HG02623 (cell line): ENCODE measurements at regions not wholly inside any gene's neighbourhood (a gene's known extent, or its start where the extent isn't known, plus 50 kb on each side); places are given as distances from the start of the nearest gene placed in this dataset.

Experiments used
- ATAC-seq: cut with Tn5 transposase; IDR thresholded peaks from one replicate; pipeline ENCODE4 v1.9.1; 2021; ENCODE audit warnings: moderate library complexity; ENCODE audit not compliant: unreplicated experiment

DNA sequence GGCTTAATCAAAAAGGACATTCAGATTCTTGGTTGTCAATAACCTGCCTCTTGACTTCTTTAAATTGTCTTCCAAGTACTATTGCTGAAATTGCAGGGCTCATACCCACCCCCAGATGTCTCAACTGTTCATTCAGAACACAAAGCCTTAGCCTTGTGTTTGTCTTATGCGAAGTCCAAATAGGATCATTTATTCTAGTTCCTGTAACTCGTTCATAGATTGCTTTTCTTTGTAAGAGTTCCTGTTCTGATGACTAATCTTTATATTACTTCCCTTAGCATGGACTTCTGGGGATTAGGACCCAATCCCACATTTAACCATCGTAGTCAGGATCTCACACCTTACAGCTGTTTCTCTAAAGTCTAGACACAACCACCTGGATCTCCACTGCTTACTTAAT, 226.0 kb downstream of the VEGFC start:
- ATAC-seq, result no peak

DNA sequence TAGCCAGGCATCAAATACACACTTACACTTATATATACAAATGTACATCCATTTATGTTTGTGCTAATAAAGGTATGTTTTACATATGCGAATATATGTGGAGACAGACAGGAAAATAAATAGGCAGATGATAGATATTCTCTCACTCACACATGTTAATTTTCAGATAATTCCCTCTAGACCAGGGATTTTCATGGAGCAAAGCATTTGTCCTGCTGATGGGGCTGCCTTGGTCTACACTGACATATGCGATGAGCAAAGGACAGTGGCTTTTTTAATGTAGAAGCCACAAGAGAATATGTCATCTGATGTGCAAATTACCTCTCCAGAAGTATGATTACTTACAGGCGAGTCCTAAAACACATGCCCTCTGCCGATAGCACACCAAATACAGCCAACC, 224.5 kb downstream of the VEGFC start:
- no peak for ATAC-seq

DNA sequence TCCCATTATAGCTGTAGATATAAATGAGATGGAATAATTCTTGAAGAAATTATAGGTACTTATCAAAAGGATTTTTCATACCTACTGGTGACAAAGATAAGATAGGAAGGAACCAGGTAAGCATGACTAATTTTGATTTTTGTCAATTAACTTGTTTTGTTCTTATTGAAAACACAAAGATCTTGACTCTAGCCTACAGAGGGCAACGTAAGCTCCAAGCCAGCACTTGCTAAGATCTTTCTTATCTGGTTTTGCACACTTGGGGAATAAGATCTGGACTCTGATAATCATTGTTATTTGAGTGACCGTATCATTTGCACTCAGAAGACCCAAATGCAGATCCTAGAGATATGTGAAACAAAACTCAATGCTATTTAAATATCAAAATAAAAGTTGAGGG, 223.4 kb downstream of the VEGFC start:
- ATAC-seq, result no peak

DNA sequence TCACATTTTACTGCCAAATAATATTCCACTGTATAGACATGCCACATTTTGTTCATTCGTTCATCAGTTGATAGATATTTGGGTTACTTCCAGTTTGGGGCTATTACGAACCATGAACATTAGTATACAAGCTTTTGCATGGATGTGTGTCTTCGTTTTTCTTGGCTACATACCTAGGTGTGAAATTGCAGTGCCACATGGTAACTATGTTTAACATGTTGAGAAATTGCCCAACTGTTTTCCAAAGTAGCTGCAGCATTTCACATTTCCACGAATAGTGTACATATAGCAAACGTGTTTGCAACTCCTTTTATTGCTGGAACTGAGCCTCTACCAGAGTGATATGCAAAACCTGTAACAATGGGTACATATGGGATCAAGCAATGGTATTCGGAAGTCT, 221.5 kb downstream of the VEGFC start:
- ATAC-seq, result no peak

DNA sequence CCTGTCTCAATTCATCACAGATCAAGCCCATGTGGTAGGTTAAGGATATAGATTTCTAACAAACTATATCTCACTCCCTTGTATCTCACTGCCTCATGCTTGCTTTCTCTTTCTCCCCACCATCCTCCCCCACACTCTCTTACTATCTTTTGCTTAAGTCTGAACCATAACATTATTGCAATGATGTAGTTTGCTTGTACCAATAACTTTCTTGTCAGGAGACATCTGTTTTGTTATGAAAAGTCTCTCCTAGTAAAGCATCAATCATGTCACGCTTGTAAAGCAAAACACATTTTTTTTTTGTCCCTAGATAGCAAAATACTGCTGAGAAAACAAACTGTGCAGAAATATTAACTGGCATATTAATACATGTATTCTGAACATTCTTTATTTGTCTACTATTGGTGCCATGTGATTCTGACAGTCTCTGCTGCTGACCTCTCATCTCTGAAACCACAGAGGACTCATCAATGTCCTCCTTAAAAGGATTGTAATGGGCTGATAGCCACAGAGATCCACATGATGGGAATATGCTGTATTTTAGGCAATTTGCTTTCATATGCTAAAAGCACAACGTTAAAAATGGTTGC, 217.5 kb downstream of the VEGFC start:
- no peak for ATAC-seq

DNA sequence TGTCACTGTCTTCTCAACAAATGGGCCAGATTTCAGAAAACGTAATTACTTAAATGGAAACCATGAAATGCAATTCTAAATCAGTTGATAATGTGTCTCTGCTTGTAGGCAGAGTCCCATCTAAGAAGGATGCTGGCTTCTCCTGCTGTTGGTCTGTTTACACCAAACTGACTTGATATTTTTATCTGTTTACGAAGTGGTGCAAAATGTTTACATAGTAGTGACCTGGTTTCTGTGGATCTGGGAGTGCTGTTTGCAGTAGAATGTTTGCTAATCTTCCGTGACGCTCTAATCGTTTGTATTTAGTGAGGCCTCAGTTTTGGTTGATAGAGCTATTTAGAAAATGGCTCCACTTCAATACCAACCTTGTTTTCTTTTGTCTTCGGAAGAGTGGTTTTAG, 213.5 kb downstream of the VEGFC start:
- no peak for ATAC-seq

DNA sequence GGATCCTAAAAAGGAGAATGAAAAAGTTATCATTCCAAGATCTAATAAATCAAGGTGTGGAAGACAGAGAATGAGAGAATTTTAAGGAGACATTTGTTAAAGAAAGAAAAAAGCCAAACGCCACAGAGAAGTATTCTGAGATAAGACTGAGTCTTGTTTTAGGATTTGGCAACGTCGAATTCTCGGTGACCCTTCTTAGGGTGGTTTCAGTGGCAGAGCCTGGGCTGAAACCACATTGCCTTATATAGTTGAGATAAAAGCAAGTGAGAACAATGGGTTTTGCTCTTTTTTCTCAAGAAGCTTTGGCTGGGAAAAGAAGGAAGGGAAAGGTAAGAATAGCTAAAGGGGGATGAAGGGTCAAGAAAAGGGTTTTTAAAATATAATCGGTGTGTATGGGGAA, 209.4 kb downstream of the VEGFC start:
- ATAC-seq, result no peak

DNA sequence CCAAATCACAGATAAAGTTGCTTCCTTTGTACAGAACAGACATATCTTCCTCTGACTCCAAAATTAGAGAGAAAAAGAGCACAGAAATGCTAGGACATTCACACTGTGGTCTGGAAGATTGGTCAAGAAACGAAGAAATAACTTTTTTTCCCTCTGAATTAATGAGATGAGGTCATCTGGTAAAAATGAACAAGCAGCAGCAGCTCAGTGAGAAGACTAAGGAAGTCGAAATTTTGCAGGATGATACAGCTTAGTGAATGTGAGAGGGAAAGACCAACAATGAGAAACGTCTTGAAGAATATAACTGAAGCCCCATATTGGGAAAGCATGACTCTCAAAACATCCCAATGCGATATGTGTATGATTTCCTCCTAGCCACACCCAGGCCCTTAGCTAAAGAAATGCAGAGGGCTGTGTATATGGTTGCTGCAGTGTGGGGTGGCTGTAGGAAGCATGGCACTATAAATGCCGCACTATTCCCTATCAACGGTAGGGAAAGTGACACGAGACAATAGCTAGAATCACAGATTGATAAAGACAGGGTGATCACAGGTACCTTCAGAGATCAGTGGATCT, 208.6 kb downstream of the VEGFC start:
- no peak for ATAC-seq

DNA sequence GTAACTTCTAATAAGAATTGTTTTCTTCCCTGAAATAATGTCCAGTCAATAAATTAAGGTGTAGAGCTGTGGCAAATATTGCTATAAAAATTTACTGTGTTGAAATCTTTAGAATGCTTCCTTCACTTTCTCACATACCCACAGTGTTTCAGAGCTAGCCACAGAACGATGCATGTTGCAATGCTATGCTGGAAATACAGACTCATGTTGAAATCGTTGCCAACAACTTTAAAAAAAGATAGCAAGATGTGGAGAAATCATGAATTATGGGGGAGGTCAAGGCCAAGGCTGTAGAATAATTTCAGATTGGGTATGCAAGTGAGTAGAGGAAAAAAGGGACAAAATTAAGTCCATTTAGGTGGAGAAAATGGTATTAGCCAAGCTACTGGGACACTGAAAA, 204.8 kb downstream of the VEGFC start:
- no peak for ATAC-seq

DNA sequence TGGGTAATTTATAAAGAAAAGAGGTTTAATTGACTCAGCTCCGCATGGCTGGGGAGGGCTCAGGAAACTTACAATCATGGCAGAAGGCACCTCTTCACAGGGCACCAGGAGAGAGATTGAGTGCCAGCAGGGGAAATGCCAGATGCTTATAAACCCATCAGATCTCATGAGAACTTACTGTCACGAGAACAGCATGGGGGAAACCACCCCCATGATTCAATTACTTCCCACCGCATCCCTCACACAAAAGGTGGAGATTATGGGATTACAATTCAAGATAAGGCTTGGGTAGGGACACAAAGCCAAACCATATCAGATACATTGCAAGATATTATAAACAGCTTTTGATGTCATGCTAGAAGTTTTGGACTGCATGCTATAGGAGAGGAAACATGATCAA, 204.3 kb downstream of the VEGFC start:
- ATAC-seq, result no peak

DNA sequence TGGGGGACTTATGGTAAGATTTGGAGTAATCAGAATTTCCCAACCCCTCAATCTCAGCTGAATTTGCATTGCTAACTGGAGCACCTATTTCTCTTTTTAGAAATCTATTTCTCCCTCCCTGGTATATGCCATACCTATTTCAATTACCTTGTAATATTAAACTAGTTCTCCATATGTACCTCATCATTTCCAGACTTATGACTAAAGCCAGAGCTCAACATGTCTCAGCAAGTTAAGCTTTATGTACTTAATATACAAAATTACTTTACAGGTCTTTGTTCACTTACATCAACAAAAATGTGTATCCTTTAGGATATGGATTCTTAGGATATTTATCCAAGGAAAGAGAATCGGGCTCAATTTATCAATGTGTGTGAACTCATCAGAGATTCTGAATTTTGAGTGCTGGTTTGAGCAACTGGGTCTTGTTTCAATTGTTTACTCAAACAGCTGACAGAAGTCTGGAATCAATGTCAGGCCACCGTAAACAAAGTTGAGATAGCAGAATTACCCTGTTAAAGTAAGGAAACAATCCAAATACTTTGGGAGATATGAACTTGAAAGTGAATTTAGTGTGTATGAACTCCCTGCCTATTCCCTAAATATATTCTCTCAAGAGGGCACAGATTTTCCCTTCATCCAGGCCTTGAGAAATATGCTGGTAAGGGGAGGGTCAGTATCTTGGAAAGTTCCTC, 199.6 kb downstream of the VEGFC start:
- no peak for ATAC-seq

DNA sequence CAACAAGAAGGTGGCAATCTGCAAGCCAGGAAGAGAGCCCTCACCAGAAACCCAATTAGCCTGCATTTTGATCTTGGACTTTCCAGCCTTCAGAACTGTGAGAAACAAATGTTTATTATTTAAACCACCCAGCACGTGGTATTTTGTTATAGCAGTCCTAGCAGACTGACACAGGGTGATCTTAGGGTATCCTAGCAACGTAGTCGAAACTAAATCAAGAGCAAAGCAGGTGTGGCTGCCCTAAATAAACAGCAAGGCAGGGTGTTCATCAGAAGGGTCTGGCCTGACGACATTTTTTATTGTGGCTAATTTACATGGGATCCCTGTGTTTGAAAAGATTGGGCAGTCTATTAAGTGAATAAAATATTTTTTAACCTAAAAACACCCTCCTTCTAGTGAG, 198.8 kb downstream of the VEGFC start:
- no peak for ATAC-seq

DNA sequence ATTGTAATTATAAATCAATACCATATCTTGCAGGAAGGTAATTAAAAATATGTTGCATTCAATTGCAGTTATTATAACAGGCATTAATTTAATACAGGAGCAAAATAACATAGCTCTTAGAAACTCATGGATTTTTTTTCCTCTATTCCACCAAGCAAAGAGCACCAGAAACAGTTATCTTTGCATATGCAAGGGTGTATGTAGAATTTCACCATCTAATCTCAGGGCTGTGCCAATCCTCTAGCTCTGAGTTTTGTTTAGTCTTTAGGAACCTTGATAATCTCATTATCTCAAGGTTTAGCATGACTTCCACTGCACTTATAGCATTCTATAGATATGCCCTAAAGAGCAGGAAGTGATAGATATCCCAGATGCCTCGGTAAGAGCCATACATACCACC, 197.5 kb downstream of the VEGFC start:
- no peak for ATAC-seq

DNA sequence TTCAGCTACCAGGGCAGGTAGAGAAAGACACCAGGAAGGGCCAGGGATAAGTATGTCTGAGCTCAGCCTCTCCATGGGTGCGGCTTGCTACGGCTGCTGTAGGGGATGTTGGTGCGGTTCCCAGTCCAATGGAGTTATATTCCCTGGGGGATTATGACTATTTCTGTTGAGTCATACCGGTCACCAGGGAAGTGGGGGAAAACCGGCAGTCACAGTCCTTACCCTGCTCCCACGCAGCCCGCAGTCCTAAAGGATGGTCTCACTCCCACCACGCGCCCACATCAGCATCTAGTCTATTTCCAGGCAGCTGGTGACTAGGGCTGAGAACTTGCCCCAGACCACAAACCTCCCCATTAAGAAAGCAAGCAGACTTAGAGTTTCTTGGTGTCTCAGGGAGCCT, 191.6 kb downstream of the VEGFC start:
- no peak for ATAC-seq

DNA sequence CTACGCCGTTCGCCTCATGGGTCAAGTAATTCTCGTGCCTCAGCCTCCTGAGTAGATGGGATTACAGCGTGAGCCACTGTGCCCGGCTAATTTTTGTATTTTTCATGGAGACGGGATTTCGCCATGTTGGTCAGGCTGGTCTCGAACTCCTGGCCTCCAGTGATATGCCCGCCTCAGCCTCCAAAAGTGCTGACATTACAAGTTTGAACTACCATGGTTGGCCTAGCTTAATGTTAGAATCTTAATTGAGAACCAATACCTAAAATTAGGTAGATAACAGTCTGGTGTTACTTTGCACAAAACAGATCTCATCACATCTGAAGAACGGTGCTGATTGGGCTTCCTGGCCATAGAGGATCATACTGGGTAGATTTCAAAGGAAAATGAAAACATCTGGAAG, 184.9 kb downstream of the VEGFC start:
- ATAC-seq, result no peak

DNA sequence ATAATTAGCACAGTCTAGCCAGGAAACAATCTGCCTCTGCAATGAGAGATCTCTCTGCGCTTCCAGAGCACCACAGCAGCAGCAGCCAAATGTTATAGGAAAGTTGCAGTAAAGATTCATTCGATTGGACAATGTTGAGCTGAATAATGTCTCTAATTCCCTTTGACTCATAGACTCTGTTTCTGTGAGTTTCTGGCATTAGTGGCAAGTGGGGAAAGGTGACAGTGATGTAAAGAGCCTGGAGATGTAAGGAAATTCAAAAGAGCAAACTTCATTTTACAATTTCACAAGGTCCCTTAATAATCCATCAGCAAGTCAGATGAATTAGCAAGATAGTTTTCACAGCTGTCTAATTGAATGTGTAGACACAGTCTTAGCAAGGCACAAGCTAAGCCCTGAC, 184.4 kb downstream of the VEGFC start:
- ATAC-seq, result no peak

DNA sequence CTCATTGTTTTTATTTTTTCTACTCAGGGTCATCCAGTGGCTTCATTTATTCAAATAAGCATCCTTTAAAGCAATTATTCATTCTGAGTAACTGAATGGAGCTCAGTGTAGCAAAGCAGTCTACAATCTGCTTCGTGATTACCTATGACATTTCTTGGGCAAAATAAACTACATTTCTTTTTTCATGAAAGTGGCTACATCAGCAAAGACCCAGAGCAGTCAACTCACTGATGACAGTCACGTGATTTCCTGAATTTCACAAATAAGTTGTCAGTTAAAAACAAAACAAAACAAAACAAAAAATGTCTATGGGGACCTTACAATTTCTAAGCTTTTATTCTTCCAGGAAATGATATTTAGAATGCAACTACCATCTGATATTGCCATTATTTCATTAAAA, 182.1 kb downstream of the VEGFC start:
- no peak for ATAC-seq

DNA sequence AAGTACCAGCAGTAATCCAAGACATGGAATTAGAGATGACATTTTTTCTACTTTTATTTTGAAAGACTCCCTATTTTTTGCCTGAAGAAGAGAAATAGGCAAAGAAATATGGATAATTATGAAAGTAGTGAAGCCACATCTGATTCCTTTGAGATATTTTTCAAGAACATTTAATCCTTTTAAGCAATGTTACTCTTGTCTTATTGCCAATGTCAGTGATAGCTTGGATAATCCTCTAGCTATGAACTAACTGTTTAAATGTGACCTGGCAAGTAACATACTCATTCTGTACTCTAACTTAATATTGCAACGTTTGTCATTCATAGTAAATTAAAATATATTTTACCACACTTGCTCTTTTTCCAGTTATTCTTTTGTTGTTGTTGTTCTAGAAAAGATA, 181.3 kb downstream of the VEGFC start:
- no peak for ATAC-seq

DNA sequence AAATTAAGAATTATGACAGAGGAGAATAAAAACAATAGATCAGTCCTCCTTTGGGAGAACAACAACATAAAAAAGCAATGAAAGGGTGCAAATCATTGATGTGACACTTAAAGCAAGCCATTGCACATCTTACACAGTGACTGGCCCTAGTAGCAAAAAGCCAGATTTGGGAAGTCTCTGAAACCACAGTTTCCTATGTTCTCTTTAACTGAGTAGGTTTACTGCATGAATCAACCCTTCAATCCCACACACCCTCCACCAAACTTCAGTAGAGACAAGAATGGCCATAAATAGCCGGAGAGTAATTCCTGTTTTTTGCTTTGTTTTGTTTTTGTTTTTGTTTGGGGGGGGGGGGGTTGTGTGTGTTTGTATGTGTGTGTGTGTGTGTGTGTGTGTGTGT, 180.8 kb downstream of the VEGFC start:
- no peak for ATAC-seq

DNA sequence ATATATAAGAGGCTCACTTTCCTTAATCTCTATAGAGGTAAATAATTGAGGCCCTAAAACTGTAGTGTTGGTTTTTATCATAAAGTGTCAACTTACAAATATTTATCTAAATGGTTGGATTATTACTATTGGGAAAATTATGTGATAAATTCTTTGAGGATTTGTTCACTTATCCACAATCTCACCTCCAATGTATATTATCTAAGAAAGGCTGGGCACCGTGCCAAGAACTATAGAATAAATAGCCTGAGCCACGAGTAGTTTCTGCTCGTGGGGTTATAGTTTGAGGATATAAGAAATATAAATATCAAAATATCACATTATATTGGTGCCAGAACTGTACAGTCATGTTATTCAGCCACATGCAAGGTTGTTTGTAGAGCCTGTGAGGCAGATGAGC, 177.9 kb downstream of the VEGFC start:
- no peak for ATAC-seq

DNA sequence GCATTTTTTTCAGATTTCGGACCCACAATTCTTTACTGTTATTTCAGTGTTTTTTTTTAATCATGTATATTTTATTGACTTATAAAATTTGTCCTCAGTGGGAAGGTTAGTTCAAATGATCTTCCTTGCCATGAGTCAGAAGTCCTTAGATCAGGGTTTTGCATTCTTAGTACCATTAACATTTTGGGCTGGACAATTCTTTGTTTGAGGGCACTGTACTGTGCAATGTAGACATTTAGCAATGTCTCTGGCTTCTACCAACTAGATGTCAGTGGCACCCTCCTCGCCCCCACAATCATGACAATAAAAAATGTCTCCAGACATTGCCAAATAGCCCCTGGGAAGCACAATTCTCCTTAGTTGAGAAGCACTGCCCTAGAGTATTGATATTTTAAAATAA, 176.6 kb downstream of the VEGFC start:
- ATAC-seq, result no peak

DNA sequence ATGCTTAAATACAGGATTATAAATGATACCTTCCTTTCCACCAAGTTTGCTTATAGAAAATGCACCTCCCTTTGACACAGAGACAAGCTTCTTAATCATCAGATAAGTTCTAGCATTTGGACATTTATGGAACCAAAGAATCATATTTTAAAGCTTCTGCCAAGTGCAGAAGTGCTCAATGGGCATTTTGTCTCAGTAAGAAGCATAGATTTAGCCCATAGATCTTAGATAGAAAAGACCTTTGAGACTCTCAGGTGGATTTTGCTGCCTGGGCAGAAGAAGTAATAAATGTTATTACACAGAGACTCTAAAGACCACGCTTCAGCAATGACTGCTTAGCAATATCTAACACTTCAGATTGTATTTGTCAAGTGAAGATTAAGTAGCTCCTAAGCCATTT, 174.6 kb downstream of the VEGFC start:
- no peak for ATAC-seq

DNA sequence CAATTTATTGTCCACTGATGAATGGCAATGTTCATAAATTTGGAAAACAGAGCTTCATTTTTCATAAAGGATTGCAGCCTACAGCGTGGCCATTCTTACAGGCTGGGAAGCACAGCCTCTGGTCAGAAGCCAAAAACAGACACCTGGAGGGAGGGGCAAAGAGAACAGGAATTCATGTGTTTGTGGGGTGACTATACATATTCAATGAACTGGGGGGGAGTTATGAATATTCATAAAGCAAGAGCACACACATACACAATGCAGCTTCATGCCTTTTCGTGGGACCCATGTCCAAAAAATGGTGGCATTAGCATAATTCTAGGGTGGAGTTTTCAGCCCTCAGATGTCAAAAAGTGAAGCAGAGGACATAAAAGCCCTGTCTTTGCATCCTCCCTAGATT, 173.3 kb downstream of the VEGFC start:
- no peak for ATAC-seq
